ENCODE measurements at regions not wholly inside any gene's neighbourhood (a gene's known extent, or its start where the extent isn't known, plus 50 kb on each side); places are given as distances from the start of the nearest gene placed in this dataset.

GRCh38 chr6:74690365-74690764 lies 515.5 kb downstream of the COL12A1 start:
- DNase-seq = no peak

GRCh38 chr6:74689601-74690000 lies 516.3 kb downstream of the COL12A1 start:
- DNase-seq = no peak

DNA sequence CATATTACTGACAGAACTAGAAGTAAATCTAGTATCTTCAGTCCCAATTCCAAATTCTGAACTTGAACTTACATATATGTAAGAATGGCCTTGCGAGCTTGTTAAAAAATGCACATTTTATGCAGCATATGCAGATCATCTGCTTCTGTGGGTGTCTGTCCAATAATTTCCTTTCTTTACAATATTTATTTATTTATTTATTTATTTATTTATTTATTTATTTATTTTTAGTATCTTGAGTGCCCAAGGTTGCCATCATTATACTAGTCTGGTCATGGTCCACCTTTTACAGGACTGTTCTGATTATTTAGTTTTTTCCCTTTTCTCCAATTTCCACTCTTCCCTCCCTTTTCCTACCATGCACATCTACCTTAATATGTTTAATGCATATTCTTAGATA lies 528.4 kb downstream of the COL12A1 start:
- DNase-seq = no peak

DNA sequence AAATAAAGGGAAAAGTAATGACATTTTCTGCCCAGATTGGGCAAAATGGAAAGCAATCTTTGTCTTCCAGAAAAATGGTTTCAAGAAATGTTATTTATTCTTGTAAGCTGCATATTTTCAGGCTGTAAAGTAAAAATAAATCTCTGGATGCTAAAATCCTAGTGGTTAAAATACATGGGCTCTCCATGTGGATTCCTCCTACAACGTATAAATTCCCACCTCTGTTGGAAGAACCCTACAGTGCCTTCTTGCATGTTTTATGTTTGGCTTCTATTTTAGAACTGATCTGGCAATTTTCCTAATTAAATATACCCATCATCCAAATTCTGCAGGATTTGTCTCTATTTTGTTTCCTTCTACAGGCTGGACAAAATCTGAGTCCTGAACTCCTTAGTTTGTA lies 528.9 kb downstream of the COL12A1 start:
- no peak for DNase-seq

- no peak for DNase-seq
These were observed 531.5 kb downstream of the COL12A1 start for GRCh38 chr6:74674377-74674776.

GRCh38 chr6:74671558-74672025 lies 534.3 kb downstream of the COL12A1 start:
- DNase-seq = no peak

- no peak for DNase-seq
These were observed 547.5 kb downstream of the COL12A1 start for GRCh38 chr6:74658391-74658790.

DNA sequence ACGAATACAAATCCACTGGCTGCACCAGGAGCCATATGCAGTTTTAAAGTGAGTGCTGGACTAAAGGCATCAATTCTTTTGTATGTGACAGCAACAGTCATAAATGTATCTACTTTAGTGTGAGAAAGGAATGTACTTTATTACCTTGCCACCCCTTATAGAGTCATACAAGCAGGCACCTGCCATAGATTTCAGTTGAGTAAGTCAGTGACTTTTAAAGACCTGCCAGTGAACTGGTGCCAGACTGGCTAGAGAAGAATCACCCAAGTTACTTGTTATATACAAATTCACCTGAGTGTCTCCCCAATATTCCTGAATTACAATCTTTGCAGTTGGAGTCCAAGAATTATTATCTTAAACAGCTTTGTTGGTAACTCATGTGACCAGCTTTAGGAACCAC lies 547.9 kb downstream of the COL12A1 start:
- DNase-seq = no peak

GRCh38 chr6:74657011-74657410 lies 548.8 kb downstream of the COL12A1 start:
- DNase-seq = no peak

- no peak for DNase-seq
These were observed 549.4 kb downstream of the COL12A1 start for GRCh38 chr6:74656453-74656852.

- DNase-seq = no peak
These were observed 551.6 kb downstream of the COL12A1 start for GRCh38 chr6:74654296-74654695.

DNA sequence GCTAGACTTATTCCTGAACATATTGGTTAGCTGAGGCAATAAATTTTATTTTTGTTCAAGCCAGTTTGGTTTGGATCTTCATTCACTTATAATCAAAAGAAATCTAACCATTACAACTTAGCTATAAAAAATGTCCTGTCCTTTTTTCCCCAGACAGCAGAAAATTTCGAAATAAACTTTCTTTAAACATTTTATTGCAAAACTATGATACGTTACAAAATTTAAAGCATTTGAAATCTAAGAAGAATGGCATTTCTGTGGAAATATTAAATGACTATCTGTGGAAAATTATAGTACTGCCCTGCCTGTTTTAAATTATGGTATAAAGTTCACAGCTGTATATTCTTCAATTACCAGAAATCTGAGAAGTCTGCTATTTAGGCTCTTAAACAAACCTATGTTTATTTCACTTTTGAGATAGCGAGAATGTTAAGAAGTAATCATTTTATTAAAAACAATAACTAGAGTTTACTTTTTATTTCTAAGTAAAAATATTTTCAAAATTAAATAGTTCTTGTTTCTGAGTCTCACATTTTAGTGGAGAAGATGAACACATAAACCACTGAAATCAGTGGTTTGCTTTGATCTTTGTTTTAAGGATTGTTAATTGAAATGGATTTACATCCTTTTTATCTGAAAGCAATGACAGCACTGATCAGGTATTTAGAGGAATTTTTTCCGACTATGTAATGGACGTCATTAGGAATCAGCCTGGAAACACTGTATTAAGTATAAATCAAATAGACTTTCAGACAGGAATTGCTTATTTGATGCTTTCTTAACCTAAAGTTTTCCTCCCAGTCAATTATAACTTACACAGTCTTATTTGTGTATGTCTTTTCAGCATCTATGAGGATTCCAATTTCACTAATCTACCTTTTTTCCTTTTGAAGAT lies 553.7 kb downstream of the COL12A1 start:
- DNase-seq = no peak

DNA sequence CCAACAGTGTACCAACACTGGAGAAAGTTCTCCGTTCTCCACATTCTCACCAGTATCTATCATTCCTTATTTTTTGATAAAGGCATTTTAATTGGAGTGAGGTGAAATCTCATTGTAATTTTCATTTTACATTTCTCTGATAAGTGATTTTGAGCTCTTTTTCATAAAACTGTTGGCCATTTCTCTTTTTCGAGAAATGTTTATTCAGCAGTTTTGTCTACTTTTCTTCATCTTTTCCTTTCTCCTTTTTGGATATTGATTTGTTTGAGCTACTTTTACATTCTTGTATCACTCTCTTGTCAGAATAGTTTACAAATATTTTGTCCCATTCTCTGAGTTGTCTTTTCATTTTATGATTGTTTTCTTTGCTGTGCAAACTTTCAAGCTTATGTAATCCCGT lies 555.2 kb downstream of the COL12A1 start:
- DNase-seq = no peak

DNA sequence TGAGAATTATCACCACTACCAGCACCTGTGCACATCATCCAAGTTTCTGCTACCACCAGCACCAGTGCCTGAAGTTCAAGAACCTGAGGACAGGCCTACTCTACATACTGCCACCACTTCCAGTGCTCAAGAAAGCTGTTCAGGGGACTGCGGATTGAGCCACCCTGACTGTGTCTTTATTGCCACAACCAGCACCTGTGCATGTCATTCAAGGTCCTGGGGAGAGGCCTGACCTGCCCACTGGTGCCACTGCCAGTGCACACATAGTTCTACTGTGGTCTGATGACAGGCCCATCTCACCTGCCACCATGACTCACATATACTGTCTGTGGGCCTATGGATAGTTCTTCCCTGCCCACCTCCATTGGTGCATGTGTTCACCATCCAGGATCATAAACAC lies 559.4 kb downstream of the COL12A1 start:
- DNase-seq = no peak

DNA sequence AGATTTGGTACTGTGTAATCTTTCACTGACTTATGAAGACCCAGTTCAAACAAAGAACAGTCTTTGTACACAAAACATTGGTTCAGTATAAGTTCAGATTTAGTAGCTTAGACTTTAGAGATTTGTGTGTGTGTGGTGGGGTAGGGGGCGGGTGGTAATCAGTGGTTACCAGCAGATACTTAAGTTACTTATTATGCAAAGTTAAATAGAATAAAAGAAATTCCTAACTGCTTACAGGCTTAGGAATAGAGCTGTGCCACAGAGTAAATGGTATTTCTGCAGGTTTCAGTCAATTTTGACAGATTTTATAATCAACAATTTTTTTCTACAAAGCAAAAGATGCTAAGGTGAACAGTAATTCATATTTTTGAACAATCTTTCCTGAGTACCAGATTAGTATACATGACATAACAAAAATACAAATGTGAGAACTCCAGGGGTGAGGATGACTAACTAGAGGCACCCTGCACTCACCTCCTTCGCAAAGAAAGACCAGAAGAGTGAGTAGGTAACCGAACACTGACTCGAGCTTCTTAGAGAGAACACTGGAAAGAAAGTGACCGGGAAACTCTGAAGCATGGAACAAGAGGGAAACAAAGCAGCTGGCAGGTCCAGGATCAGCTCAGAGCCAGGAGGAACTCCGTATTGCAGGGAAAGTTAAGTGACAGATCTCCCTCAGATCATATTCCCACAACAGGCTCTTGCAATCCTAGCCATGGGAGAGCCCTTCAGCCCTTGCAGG lies 560.6 kb downstream of the COL12A1 start:
- no peak for DNase-seq

- DNase-seq = no peak
These were observed 563.8 kb downstream of the COL12A1 start for GRCh38 chr6:74642101-74642500.

DNA sequence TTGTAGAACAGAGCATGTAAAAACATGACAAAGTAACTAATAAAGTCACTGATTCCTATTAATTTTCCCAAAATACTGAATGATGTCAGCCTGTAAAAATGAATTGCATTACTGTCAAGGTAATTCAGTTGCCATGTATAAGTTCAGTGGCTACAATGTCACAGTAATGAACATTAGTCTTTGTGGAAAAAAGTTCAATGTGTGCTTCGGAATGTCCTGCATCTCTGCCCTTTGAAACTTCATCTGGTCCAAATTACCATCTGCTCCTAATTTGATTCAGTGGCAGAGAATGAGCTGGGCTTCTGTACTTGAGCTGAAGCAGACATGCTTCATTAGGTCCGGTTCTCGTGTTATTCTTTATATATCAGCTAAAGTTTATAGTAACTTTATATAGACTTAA lies 567.4 kb downstream of the COL12A1 start:
- no peak for DNase-seq

GRCh38 chr6:74632196-74632875 lies 573.5 kb downstream of the COL12A1 start:
- DNase-seq = no peak

GRCh38 chr6:74631564-74631963 lies 574.3 kb downstream of the COL12A1 start:
- no peak for DNase-seq

- DNase-seq = no peak
These were observed 579.6 kb downstream of the COL12A1 start for GRCh38 chr6:74626288-74626687.

DNA sequence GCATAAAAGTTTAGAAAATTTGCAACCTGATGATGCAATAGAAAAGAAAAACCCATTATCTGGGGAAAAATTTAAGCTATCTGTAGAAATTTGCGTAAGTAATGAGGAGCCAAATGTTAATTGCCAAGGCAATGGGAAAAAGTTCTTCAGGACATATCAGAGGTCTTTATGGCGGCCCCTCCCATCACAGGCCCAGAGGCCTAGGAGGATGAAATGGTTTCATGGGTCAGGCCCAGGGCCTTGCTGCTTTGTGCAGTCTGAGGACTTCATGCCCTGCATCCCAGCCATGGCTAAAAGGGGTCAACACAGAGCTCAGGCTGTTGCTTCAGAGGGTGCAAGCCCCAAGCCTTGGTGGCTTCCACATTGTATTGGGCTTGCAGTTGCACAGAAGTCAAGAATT lies 582.8 kb downstream of the COL12A1 start:
- DNase-seq = no peak

DNA sequence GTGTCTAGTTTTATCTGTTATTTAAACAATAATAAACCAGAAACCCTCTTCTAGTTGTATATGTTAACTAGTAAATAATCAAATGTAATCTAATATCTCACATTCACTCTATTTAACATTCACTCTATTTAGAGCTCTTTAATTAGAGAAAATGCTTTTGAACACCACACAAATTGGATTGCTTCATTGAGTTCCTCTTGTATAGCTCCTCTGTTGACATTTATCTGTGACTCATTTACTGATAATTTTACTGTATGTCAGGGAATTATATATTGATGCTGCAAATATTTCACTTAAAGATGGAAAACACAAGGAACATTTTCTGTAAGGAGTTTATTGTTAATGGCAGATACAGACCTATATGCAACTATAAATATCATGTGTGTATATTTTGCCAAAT lies 594.6 kb downstream of the COL12A1 start:
- DNase-seq = no peak

DNA sequence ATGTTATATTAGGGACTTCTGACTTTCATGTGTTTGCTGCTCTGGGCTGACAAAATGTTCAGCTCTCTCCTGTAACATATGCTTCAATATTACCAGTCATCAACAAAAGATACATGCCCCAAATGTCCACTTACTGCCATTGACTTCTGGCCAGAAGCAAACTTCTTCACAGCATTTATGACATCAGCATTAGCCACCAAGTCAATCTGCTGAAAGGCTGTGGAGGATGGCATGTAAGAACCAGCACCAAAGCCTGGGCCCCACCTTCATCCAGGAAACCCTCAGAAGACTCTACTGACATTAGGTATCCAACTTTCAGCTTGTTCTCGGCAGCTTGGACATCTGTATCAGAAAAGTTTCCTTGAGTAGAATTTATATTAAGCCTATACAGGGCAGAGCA lies 595.5 kb downstream of the COL12A1 start:
- no peak for DNase-seq

DNA sequence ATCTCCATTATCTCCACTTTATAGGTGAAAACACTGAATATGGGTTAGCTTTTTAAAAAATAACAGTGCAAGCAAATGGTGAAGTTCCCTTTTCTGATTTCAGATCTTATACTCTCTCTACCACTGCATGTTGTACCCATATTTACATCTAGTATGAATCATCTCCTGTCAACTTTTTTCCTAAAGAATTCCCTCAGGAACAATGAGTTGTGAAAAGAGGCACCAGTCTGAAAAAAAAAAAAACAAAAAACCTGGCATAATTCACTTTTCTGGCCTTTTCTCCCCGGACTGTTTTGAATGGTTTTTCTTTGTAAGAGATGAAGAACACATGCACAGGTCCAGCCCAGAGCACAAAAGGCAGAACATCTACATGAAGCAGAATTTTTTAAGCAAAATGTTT lies 596.0 kb downstream of the COL12A1 start:
- no peak for DNase-seq
